IMR-90 (cell line): ENCODE measurements at regions not wholly inside any gene's neighbourhood (a gene's known extent, or its start where the extent isn't known, plus 50 kb on each side); places are given as distances from the start of the nearest gene placed in this dataset.

Experiments used
- MAFK ChIP-seq: IDR thresholded peaks from 2 replicates; pipeline ENCODE4 v1.6.1; 2012; ENCODE audit warnings: low read depth, low read length, improper control_type of control experiment
- POLR2A ChIP-seq: IDR thresholded peaks from 2 replicates; pipeline ENCODE4 v1.6.1; 2012; ENCODE audit warnings: mild to moderate bottlenecking, low read depth, low read length

DNA sequence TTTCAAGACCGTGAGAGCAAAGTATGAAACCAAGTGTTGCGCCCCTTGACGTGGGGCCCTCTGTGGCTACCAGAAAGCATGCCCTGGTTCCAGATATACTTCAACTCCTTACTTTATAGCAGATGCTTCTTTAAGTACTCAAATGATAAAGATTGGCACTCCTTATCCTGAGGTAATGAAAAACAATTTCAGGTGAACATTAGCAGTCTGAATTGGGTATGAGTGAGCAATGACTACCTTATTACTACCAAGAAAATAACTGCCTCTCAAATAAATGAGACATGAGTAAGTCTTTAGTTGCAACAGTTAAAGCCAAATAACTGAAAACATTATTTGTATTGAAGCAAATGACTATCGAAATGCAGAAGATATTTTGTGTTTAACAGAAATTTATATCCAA lies 408.7 kb downstream of the MMUT start:
- TF ChIP-seq POLR2A (no peak), MAFK (no peak)
